Adipocyte (in vitro differentiated cells): ENCODE measurements at regions not wholly inside any gene's neighbourhood (a gene's known extent, or its start where the extent isn't known, plus 50 kb on each side); places are given as distances from the start of the nearest gene placed in this dataset.
"Not testable (repeated sequence)": the region's sequence is repeated elsewhere in the genome, so short reads cannot be mapped to it uniquely, and the experiment has no call there.

Experiments used
- DNase-seq: peaks from one replicate; pipeline ENCODE4 v3.0.0-alpha.2; 2015; ENCODE audit warnings: low read depth
- H3K27me3 ChIP-seq: replicated peaks from 2 replicates; pipeline ENCODE4 v1.7.0; 2013; ENCODE audit warnings: mild to moderate bottlenecking, low read length, moderate library complexity; ENCODE audit not compliant: control insufficient read depth, insufficient read depth
- H3K36me3 ChIP-seq: 2 replicates; pipeline ENCODE4 v1.7.0; 2013; ENCODE audit warnings: low read length, mild to moderate bottlenecking, moderate library complexity; ENCODE audit not compliant: control insufficient read depth, insufficient read depth, severe bottlenecking
- H3K4me1 ChIP-seq: 2 replicates; pipeline ENCODE4 v1.7.0; 2013; ENCODE audit warnings: mild to moderate bottlenecking, low read length, moderate library complexity; ENCODE audit not compliant: control insufficient read depth, insufficient read depth
- H3K4me3 ChIP-seq: 2 replicates; pipeline ENCODE4 v1.7.0; 2013; ENCODE audit warnings: mild to moderate bottlenecking, low read length, moderate library complexity
- H3K9ac ChIP-seq: 2 replicates; pipeline ENCODE4 v1.7.0; 2013; ENCODE audit warnings: mild to moderate bottlenecking, low read length, moderate library complexity
- H3K9me3 ChIP-seq: 2 replicates; pipeline ENCODE4 v1.7.0; 2013; ENCODE audit warnings: mild to moderate bottlenecking, low read length, moderate library complexity; ENCODE audit not compliant: control insufficient read depth

GRCh38 chr17:36839256-36839655 lies 98.0 kb upstream of the LHX1 start:
- Histone ChIP-seq H3K27me3 (peaks cover 35% of the 10 kb centered on the region), H3K9ac (no peak overlapping the region), H3K4me1 (no peaks in the 10 kb centered on the region), H3K36me3 (no peaks in the 10 kb centered on the region), H3K4me3 (no peak overlapping the region), H3K9me3 (peaks cover 11% of the 10 kb centered on the region)
- no peak for DNase-seq

- Histone ChIP-seq H3K27me3 (peaks cover 47% of the 10 kb centered on the region), H3K9ac (no peak overlapping the region), H3K4me1 (no peaks in the 10 kb centered on the region), H3K36me3 (no peaks in the 10 kb centered on the region), H3K4me3 (no peak overlapping the region), H3K9me3 (peaks cover 11% of the 10 kb centered on the region)
- no peak for DNase-seq
Measured at GRCh38 chr17:36840796-36841195, 96.5 kb upstream of the LHX1 start.

GRCh38 chr17:36842231-36842819 lies 95.0 kb upstream of the LHX1 start:
- no peaks in the 10 kb centered on the region for H3K36me3 ChIP-seq

GRCh38 chr17:36842963-36843558 lies 94.2 kb upstream of the LHX1 start:
- Histone ChIP-seq H3K36me3 (no peaks in the 10 kb centered on the region), H3K9me3 (peaks cover 11% of the 10 kb centered on the region), H3K4me1 (no peaks in the 10 kb centered on the region), H3K9ac (no peak overlapping the region), H3K4me3 (no peak overlapping the region), H3K27me3 (peaks cover 52% of the 10 kb centered on the region)
- DNase-seq: no peak

More at GRCh38 chr17:36842231-36842819, 95.0 kb upstream of the LHX1 start:
- Histone ChIP-seq H3K9me3 (peaks cover 11% of the 10 kb centered on the region), H3K27me3 (peaks cover 57% of the 10 kb centered on the region), H3K4me3 (no peak overlapping the region), H3K9ac (no peak overlapping the region), H3K4me1 (no peaks in the 10 kb centered on the region)
- DNase-seq: no peak

GRCh38 chr17:36844013-36844412 lies 93.3 kb upstream of the LHX1 start:
- no peaks in the 10 kb centered on the region for H3K4me1 ChIP-seq
- peaks cover 11% of the 10 kb centered on the region for H3K9me3 ChIP-seq
- no peak for DNase-seq
- no peak overlapping the region for H3K9ac ChIP-seq
- no peaks in the 10 kb centered on the region for H3K36me3 ChIP-seq
- no peak overlapping the region for H3K4me3 ChIP-seq
- peaks cover 52% of the 10 kb centered on the region for H3K27me3 ChIP-seq

- H3K9ac ChIP-seq: no peak overlapping the region
- H3K9me3 ChIP-seq: peaks cover 11% of the 10 kb centered on the region
- no peaks in the 10 kb centered on the region for H3K36me3 ChIP-seq
- no peak overlapping the region for H3K4me3 ChIP-seq
- no peak for DNase-seq
- H3K4me1 ChIP-seq: no peaks in the 10 kb centered on the region
- peaks cover 52% of the 10 kb centered on the region for H3K27me3 ChIP-seq
Measured at GRCh38 chr17:36844601-36845000, 92.7 kb upstream of the LHX1 start.

GRCh38 chr17:36845916-36846315 lies 91.4 kb upstream of the LHX1 start:
- no peaks in the 10 kb centered on the region for H3K4me1 ChIP-seq
- H3K9ac ChIP-seq: no peak overlapping the region
- H3K4me3 ChIP-seq: no peak overlapping the region
- peaks cover 45% of the 10 kb centered on the region for H3K27me3 ChIP-seq
- no peaks in the 10 kb centered on the region for H3K36me3 ChIP-seq
- DNase-seq: no peak
- peaks cover 3% of the 10 kb centered on the region for H3K9me3 ChIP-seq

GRCh38 chr17:36846410-36847292 lies 90.6 kb upstream of the LHX1 start:
- no peak for DNase-seq
- no peak overlapping the region for H3K9ac ChIP-seq
- H3K4me1 ChIP-seq: no peaks in the 10 kb centered on the region
- no peaks in the 10 kb centered on the region for H3K9me3 ChIP-seq
- no peaks in the 10 kb centered on the region for H3K36me3 ChIP-seq
- no peak overlapping the region for H3K4me3 ChIP-seq
- H3K27me3 ChIP-seq: peaks cover 41% of the 10 kb centered on the region

- no peaks in the 10 kb centered on the region for H3K36me3 ChIP-seq
- no peak for DNase-seq
- H3K4me1 ChIP-seq: no peaks in the 10 kb centered on the region
- no peaks in the 10 kb centered on the region for H3K9me3 ChIP-seq
- H3K4me3 ChIP-seq: no peak overlapping the region
- peaks cover 30% of the 10 kb centered on the region for H3K27me3 ChIP-seq
- no peak overlapping the region for H3K9ac ChIP-seq
Measured at GRCh38 chr17:36848008-36848902, 89.0 kb upstream of the LHX1 start.

- not testable (repeated sequence) for H3K4me3 ChIP-seq, H3K36me3 ChIP-seq, H3K9ac ChIP-seq, DNase-seq, H3K4me1 ChIP-seq, H3K9me3 ChIP-seq
- H3K27me3 ChIP-seq: peaks cover 30% of the 10 kb centered on the region
Measured at GRCh38 chr17:36849020-36849419, 88.3 kb upstream of the LHX1 start.
